GM12891 (cell line): ENCODE measurements at regions not wholly inside any gene's neighbourhood (a gene's known extent, or its start where the extent isn't known, plus 50 kb on each side); places are given as distances from the start of the nearest gene placed in this dataset.

Source experiments
- POLR2A ChIP-seq: IDR thresholded peaks from 2 replicates; pipeline ENCODE4 v1.6.1; 2011; ENCODE audit warnings: low read depth, low read length, control low read depth
- POLR2AphosphoS5 ChIP-seq: IDR thresholded peaks from 2 replicates; pipeline ENCODE4 v1.6.1; 2011; ENCODE audit warnings: low read depth, low read length, control low read depth
- TAF1 ChIP-seq: IDR thresholded peaks from 2 replicates; pipeline ENCODE4 v1.6.1; 2011; ENCODE audit warnings: low read depth, low read length, control low read depth

GRCh38 chr1:201752333-201752732 lies 76.6 kb upstream of the IPO9 start:
- TF ChIP-seq POLR2A (no peak), POLR2AphosphoS5 (no peak), TAF1 (no peak)
